ENCODE measurements at regions not wholly inside any gene's neighbourhood (a gene's known extent, or its start where the extent isn't known, plus 50 kb on each side); places are given as distances from the start of the nearest gene placed in this dataset.

DNA sequence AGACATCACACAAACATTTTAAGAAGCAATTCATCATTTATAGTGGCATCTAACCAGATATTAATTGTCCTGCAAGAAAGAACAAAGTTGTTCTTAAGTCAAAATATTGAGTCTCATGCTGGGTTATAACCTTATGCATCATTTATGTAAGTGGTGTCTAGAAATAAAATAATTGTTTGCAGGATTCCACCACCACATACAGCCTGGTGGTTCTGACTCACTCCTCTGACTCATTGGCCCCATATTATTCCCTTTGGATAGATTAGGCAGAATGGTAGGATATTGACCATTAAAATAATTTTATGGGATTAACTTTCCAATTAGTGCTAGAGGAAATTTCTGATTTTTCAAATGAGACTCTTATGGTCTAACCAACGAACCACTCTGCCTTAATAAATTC, 384.5 kb downstream of the GRXCR1 start:
- H3K27ac ChIP-seq: no peak overlapping the region
- no peaks in the 10 kb centered on the region for H3K4me1 ChIP-seq
- no peaks in the 10 kb centered on the region for H3K9me3 ChIP-seq
- 59% methylated on average over 1 of the region's 1 CpG for WGBS, 2 donors
- H3K36me3 ChIP-seq: no peaks in the 10 kb centered on the region
- H3K27me3 ChIP-seq: no peaks in the 10 kb centered on the region
- DNase-seq (no peak), ATAC-seq (no peak)
- no peak overlapping the region for H3K4me3 ChIP-seq
- TF ChIP-seq, protein P1, sequence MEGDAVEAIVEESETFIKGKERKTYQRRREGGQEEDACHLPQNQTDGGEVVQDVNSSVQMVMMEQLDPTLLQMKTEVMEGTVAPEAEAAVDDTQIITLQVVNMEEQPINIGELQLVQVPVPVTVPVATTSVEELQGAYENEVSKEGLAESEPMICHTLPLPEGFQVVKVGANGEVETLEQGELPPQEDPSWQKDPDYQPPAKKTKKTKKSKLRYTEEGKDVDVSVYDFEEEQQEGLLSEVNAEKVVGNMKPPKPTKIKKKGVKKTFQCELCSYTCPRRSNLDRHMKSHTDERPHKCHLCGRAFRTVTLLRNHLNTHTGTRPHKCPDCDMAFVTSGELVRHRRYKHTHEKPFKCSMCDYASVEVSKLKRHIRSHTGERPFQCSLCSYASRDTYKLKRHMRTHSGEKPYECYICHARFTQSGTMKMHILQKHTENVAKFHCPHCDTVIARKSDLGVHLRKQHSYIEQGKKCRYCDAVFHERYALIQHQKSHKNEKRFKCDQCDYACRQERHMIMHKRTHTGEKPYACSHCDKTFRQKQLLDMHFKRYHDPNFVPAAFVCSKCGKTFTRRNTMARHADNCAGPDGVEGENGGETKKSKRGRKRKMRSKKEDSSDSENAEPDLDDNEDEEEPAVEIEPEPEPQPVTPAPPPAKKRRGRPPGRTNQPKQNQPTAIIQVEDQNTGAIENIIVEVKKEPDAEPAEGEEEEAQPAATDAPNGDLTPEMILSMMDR (IDR thresholded peaks at IDR 0.05): no peak
- intact Hi-C loops (cut with DNase I): no loop called here

DNA sequence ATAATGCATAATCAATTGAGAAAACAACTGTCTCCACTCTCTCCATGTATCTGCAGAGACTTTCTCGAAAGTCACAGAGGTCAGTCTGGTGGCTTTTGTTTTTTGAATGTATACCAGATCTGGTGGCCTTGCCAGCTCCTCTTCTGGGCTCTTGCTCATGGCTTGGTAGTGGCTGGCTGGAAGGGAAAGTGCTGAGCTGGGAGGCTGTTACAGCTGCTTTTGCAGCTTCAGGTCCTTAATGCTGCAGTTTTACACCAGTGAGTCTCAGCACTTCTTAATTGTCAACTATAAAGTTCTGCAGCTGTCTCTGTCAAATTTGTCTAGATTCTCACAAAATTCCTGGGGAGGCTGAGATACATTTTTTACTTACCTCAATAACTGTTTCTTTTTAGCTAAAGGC, 390.0 kb downstream of the GRXCR1 start:
- DNase-seq (no peak), ATAC-seq (no peak)
- Histone ChIP-seq H3K27me3 (no peaks in the 10 kb centered on the region), H3K27ac (no peak overlapping the region), H3K36me3 (no peaks in the 10 kb centered on the region), H3K4me3 (no peak overlapping the region), H3K9me3 (no peaks in the 10 kb centered on the region), H3K4me1 (no peaks in the 10 kb centered on the region)
- TF ChIP-seq, protein P1 (IDR thresholded peaks at IDR 0.05): no peak
- intact Hi-C loops (cut with DNase I): no loop called here
- 60 to 66% methylated on average over 1 of the region's 1 CpG for WGBS, 2 donors

DNA sequence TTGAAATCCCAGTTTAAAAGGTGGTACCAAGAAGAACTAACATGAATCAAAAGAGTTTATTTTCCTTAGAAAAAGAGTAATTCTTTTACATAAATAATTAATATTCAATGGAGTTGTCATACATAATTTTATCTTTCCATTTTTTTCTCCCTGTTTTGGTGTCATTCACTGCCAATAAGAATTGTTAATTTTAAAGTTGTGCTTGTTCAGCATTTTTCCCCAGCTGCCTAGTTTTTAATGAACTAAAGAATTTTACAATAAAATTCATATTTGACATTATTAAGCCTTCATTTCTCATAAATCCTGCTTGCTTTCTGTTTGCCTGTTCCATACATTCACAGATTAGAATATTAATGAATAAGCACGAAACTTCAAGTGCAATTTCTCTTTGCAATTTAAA, 393.6 kb downstream of the GRXCR1 start:
- no peaks in the 10 kb centered on the region for H3K4me1 ChIP-seq
- 34 to 67% methylated on average over 1 of the region's 1 CpG for WGBS, 2 donors
- DNase-seq (no peak), ATAC-seq (no peak)
- intact Hi-C loops (cut with DNase I): no loop called here
- no peak overlapping the region for H3K27ac ChIP-seq
- H3K36me3 ChIP-seq: no peaks in the 10 kb centered on the region
- H3K4me3 ChIP-seq: no peak overlapping the region
- TF ChIP-seq, protein P1 (IDR thresholded peaks at IDR 0.05): no peak
- H3K27me3 ChIP-seq: no peaks in the 10 kb centered on the region
- peaks cover 0 to 4% (median 0%) of the 10 kb centered on the region in 11 donors for H3K9me3 ChIP-seq

DNA sequence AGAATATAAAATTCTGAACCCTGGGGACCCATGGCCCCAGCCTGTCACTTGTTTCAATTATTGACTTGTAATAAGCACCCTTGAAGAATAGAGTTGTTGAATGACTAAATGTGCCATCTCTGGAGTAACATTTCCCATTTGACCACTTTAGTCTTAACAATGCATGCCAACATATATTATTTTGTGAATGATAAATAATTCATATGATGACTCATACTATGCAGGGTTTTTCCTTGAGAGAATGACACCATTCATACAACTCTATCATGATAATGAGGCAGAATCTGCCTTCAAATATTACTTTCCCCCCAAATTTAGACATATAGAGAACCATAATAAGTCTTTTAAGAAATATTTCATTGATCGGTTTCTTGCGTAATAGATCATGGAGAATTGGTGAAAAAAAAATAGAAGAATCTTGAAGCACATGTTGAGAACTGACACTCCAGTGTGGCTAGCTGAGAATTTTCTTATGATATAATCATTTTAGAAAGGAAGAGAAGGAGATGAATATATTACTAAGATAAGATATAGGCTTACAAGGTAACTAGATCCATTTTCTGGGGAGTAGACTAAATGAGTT, 404.5 kb downstream of the GRXCR1 start:
- no peaks in the 10 kb centered on the region for H3K4me1 ChIP-seq

More for the DNA sequence above, 404.5 kb downstream of the GRXCR1 start:
- Histone ChIP-seq H3K27ac (no peak overlapping the region), H3K36me3 (no peaks in the 10 kb centered on the region), H3K4me3 (no peak overlapping the region), H3K9me3 (peaks cover 0 to 13% (median 0%) of the 10 kb centered on the region in 11 donors), H3K27me3 (no peaks in the 10 kb centered on the region)
- ATAC-seq (no peak), DNase-seq (no peak)
- TF ChIP-seq, protein P1 (IDR thresholded peaks at IDR 0.05): no peak
- WGBS, 2 donors: 98 to 99% methylated on average over 2 of the region's 2 CpGs
- intact Hi-C loops (cut with DNase I): no loop called here
